Right renal cortex interstitium (tissue), 3 donors: ENCODE measurements at regions not wholly inside any gene's neighbourhood (a gene's known extent, or its start where the extent isn't known, plus 50 kb on each side); places are given as distances from the start of the nearest gene placed in this dataset.

Experiments
- DNase-seq, 3 donors: peaks; one replicate each; pipeline ENCODE4 v3.0.0-alpha.2; 2013; ENCODE audit warnings: low read depth in 3 of 3, low spot score in 2 of 3

GRCh38 chr3:30113906-30114305 is 492.5 kb upstream of the TGFBR2 start:
- DNase-seq = no peak

DNA sequence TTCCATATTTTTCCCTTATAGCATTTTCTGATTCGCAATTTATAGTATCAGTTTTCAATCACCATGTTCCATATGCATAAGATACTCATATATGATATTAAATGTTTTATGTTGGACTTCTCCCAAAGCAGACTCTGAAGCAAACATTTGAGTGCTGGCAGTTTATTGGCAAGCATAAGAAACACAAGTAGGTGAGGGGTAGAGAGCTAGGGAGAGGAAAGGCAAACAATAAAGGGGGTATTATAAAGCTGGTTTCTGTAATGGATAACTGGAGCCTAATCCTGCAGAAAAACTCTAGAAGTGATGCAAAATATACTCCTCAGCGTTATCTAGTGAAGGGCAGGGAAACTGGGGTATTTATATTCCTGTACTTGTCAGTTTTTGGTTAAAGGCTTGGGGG is 491.5 kb upstream of the TGFBR2 start:
- no peak for DNase-seq

DNA sequence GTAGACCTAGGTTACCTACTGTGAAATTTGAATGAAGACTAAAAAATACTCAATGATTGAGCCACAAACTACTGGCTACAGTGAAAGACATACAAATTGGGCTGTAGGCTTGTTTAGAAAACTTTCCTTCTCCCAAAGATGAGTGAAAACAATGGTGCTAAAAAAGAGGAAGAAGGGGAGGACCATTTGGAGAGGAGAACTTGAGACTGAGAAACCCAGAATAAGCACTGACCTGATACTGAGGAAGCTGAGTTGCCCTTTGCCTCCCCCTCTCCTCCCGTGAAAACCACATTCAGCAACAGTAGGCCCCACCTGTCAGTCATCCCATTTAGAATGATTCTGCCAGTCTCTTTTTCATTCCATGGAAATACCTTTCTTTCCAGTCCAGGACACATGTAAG is 484.0 kb upstream of the TGFBR2 start:
- DNase-seq = no peak

GRCh38 chr3:30123224-30123623 is 483.2 kb upstream of the TGFBR2 start:
- no peak for DNase-seq

DNA sequence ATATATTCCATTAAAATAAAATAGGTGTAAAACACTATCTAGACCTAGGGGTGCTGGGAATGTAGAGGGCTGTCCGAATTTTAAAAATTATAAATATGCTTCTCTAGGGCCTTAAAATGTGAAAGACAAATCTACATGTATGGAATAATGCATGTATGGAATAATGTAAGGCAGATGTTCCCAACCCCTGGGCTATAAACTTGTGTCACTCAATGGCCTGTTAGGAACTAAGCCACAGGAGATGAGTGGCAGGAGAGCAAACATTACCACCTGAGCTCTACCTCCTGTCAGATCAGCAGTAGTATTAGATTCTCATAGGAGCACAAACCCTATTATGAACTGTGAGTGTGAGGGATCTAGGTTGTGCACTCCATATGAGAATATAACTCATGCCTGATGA is 482.6 kb upstream of the TGFBR2 start:
- DNase-seq = no peak

DNA sequence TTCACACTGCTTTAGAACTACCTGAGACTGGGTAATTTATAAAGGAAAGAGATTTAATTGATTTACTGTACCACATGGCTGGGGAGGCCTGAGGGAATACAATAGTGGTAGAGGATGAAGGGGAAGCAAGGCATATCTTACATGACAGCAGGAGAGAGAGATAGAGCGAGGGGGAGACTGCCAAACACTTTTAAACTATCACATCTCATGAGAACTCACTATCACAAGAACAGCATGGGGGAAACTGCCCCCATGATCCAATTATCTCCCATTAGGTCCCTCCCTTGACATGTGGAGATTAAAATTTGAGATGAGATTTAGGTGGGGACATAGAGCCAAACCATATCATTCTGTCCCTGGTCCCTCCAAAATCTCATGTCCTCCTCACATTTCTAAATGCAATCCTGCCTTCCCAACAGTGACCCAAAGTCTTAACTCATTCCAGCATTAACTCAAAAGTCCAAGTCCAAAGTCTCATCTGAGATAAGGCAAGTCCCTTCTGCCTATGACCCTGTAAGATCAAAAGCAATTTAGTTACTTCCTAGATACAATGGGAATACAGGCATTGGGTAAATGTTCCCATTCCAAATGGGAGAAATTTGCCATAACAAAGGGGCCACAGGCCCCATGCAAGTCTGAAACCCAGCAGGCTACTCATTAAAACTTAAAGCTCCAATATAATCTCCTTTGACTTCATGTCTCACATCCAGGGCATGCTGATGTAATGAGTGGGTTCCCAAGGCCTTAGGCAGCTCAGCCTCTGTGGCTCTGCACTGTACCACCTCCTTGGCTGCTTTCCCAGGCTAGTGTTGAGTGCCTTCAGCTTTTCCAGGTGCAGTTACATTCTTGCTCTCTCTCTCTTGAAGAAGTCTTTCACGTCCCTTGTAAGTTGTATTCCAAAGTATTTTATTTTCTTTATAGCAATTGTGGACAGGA is 481.7 kb upstream of the TGFBR2 start:
- DNase-seq = no peak

DNA sequence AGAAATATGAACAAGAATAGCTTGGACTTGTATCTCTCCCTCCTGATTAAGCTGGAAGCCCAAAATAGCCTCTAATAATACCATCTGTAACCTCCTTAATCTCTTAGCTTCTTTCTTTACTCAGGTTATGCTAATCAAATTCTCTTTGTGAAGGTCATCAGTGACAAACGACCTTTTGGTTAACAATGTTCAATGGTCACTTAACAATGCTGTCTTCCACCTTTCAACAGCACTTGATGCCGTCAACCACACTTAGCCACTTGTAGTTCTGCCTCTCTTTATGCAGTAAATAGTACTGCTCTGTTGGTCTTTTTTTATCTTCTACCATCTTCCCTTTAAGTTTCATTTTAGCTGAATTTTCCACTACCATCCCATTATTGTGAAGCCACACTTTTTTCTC is 476.6 kb upstream of the TGFBR2 start:
- DNase-seq = no peak

GRCh38 chr3:30130391-30130790 is 476.0 kb upstream of the TGFBR2 start:
- DNase-seq = no peak

- no peak for DNase-seq
These were observed 475.2 kb upstream of the TGFBR2 start for GRCh38 chr3:30131191-30131590.

GRCh38 chr3:30135190-30135589 is 471.2 kb upstream of the TGFBR2 start:
- no peak for DNase-seq

DNA sequence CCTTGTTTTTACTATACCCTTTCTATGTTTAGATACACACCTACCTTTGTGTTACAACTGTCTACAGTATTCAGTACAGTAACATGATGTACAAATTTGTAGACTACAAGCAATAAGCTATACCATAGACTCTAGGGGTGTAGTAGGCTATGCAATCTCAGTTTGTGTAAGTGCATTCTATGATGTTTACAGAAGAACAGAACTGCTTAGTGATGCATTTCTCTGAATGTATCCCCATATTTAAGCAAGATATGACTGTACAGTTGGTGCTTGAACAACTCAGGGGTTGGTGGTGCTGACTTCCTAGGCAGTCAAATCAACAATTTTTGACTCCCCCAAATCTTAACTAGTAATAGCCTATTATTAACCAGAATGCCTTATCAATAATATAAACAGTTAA is 467.1 kb upstream of the TGFBR2 start:
- no peak for DNase-seq

DNA sequence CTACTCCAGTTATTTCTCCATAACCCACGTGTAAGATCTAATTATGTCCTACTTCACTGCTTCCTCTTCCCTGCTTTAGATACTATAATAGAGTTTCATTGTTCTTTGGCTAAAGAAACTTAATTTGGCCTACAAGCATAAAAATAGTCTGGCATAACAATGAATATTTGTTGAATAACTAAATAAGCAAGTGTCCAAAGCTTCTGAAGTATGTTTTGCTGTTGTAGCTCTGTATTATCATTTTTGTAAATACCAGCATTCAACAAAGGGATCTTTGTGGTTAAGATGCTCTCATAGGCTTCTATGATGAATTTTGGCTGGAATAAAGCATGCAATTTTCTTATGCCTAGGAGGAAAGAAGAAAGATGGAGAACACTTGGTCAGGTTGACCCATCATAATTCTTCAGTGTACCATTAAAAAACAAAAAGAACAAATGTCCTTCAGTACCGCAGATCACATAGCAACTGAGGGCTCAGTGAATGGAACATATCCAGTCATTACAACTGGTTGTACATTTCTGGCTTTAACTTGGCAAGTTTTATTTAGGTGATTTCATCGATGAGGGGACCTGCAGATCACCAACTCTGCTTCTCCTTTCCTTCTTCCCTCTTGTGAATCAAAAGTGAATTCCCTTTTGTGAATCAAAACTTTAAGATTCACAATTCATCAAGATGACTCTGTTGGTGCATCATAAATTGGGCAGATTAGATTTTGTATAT is 465.9 kb upstream of the TGFBR2 start:
- DNase-seq = no peak

GRCh38 chr3:30141178-30141581 is 465.2 kb upstream of the TGFBR2 start:
- peak in 1 of 3 donors; percentile 2 for DNase-seq

DNA sequence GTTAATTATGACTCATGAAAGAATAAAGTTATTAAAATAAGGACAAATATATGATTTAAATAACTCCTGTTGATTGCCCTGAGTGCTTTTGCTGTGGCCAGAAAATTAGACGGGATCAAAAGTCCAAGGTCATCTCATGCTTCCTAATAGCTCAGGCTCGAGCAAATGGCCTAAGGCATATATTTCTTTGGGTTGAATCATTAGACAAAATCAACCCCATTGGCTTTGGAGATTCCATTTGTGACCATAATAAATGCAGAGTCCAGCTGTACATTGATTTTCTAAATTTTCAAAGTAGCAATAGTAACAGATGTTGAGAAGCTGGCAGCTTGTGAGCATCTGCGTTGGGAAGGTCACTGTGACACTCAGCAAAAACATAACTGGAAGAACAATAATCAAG is 464.5 kb upstream of the TGFBR2 start:
- DNase-seq = no peak

- DNase-seq = no peak
These were observed 463.5 kb upstream of the TGFBR2 start for GRCh38 chr3:30142946-30143345.

DNA sequence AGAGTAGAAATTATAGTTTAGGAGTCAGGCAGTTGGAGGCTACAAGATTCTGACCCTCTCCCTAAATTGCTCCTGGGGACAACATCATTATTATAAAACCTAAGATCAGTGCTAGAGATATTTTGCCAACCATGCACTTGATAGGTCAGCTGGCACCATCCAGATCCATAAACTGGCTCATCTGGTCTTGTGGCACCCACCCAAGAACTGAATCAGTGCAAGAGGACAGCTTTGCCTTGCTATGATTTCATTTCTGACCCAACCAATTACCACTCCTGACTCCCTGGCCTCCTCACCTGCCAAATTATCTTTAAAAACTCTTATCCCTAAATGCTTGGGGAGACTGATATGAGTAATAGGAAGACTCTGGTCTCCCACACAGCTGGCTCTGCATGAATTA is 461.1 kb upstream of the TGFBR2 start:
- no peak for DNase-seq

GRCh38 chr3:30146978-30147377 is 459.4 kb upstream of the TGFBR2 start:
- DNase-seq = no peak

DNA sequence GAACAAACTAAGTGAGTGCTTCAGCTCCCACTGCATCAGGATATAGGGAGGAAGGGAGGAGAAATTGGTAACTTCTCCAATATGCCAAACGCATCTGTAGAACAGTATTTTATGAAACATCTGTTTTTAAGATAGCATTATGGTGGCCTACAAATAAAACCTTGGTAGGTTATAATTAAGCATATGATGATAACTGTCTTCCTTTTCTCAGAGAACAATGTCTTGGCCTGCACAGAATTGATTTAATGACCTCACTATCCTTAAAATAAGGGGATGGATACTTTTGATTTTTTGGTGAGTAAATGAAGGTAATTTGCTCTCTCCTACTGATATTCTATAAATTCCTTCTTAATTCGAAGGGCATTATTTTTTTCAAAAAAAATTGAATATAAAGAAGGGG is 451.5 kb upstream of the TGFBR2 start:
- no peak for DNase-seq

DNA sequence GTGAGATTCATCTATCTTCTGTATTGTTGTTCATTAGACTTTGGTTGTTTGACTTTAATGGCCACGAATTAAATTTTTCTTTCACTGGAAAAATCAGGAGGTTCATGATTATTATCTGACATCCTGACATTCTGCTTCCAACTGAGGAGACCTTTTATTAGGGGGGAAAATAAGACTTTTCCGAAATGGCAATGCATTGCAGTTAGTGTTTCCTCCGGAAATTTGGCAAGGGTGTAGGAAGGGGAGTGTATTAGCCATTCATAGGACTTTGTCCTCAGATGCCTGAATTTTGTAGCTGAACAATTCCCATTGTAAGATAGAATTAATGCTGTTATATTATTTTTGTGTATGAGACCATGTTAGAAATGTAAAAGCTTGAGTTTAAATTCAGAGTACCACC is 450.6 kb upstream of the TGFBR2 start:
- DNase-seq = no peak

- DNase-seq = no peak
These were observed 449.6 kb upstream of the TGFBR2 start for GRCh38 chr3:30156586-30157498.

DNA sequence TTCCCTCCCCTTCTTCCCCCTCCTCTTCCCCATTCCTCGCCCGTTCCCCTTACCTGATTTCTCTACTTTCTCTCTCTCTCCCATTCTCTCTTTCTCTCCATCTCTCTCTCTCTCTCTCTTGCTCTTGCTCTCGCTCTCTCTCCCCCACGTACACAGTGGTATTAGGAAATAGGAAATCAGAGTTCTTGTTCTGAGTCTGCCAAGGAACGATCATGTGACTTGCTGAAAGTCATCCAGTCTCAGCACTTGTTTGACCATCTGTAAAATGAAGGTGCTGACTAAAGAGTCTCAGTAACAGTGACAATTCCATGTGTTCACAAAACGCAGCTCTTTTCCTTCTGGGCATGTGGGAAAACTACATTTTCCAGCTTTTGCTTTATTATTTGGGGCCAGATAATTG is 445.0 kb upstream of the TGFBR2 start:
- no peak for DNase-seq
